GM19328 (cell line): ENCODE measurements at regions not wholly inside any gene's neighbourhood (a gene's known extent, or its start where the extent isn't known, plus 50 kb on each side); places are given as distances from the start of the nearest gene placed in this dataset.

Experiments
- ATAC-seq: cut with Tn5 transposase; IDR thresholded peaks from one replicate; pipeline ENCODE4 v1.9.1; 2021; ENCODE audit warnings: mild to moderate bottlenecking, moderate library complexity; ENCODE audit not compliant: unreplicated experiment

DNA sequence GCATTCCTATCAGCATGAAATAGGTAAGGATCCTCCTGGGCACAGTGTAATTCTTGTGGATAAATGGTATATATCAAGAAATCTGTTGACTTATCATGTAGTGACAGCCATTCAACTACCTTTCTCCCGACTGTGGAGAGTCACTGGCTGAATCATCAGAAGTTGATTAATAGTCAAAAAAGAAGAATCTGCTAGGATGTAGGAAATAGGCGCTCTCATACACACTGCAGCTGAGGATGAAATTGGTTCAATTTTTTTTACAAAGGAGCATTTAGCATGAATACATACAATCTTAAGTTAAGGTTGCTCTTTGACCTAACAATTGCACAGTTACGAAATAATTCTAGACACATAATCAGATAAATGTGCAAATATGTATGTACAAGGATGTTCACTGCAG is 486.8 kb downstream of the ADGRL2 start:
- ATAC-seq = no peak

GRCh38 chr1:82284213-82284612 is 483.5 kb downstream of the ADGRL2 start:
- ATAC-seq = no peak

- ATAC-seq = no peak
These were observed 478.5 kb downstream of the ADGRL2 start for GRCh38 chr1:82279241-82279640.

GRCh38 chr1:82273816-82274215 is 473.1 kb downstream of the ADGRL2 start:
- ATAC-seq = no peak

DNA sequence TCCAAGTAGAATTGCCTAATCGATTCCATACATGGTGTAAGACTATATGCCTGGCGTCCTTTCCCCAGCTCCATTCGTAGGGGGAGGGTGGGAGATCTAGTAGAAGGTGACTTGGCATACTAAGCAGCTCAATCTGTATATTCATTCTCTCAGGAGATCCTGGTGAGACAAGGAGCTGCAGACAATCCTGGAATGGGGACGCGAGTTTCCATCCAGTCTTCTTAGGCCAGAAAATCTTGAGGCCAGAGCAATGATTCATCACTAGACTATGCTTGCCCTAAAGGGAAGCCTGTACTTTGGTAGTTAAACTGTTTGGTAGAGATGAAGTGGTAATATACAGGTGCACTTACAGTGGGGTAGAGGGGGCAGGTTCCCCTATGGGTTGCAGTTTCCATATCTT is 468.7 kb downstream of the ADGRL2 start:
- no peak for ATAC-seq

DNA sequence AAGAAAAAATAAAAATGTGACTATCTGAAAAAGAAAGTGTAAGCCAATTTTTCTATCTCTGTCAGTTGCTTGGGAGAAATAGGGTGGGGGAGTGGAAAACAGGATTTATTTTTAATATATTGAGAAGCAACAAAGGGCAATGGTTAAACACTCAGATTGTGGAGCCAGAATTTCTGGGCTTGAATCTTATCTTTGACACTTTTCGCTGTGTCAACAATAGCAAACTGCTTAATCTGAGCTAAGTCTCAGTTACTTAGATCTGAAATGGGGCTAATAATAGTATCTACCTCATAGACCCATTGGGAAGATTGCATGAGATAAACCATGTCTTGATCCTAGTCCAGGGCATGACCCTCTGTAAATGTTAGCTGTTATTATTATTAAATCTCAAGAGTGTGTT is 468.1 kb downstream of the ADGRL2 start:
- ATAC-seq = no peak

GRCh38 chr1:82266351-82266750 is 465.6 kb downstream of the ADGRL2 start:
- ATAC-seq = no peak

- no peak for ATAC-seq
These were observed 464.7 kb downstream of the ADGRL2 start for GRCh38 chr1:82265436-82265835.

DNA sequence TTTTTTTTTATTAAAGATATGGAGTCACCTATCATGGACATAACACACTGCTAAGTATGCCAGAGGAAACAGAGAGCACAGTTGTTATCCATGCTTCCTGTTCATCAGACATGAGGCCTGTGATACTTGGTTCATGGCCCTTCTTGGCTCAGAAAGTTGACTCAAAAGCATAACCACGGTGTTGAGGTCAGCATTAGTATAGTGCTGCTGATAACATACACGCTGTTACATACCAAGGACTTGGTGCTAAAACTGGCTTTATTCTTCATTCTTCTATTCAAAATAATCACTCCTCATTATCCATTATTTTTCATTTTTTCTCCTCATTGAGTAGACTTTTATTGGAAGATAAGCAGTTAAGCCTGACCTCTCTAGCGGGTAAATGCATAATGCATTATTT is 464.1 kb downstream of the ADGRL2 start:
- no peak for ATAC-seq

DNA sequence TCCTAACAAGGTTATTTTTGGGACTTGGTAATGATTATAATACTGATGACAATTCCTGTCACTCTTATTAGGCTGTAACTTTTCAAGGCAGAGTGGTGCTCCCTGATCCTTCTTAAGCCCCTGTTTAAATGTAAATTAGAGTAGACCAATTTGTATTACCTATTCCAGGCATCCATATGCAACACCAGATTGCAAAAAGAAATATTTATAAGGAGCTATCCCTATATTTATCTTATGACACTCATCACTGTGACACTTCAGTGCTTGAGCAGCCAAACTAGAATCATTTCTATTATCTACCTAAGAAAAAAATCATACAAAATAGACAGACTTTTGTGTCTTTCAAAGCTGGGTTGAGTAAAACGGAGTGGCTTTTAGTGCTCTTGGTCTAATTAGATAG is 462.7 kb downstream of the ADGRL2 start:
- ATAC-seq = no peak

DNA sequence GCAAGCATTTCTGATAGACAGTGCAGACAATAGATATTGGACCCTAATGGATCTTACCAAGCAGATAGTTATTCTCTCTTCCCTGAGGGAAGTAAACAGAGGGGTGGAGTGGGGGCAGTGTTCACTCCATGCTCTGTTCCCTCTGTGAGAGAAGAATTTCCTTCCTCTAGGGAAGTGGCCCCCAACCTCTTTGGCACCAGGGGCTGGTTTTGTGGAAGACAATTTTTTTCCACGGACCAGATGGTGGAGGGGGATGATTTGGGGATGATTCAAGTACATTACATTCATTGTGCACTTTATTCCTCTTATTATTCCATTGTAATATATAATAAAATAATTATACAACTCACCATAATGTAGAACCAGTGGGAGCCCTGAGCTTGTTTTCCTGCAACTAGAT is 459.9 kb downstream of the ADGRL2 start:
- ATAC-seq = no peak

DNA sequence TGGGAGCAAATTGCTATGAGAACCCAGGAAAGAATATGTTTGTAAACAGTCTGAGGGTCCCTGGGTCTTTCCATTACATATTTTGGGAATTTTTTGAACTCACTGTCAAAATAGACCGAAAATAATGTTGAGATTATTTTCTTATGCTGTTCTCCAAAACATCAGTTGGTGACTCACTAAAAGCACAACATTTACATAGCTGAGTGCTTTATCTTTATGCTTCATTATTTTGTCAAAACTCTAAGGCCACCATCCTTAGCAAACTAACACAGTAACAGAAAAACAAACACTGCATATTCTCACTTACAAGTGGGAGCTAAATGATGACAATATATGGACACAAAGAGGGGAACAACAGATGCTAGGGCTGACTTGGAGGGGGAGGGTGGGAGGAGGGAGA is 459.3 kb downstream of the ADGRL2 start:
- no peak for ATAC-seq

DNA sequence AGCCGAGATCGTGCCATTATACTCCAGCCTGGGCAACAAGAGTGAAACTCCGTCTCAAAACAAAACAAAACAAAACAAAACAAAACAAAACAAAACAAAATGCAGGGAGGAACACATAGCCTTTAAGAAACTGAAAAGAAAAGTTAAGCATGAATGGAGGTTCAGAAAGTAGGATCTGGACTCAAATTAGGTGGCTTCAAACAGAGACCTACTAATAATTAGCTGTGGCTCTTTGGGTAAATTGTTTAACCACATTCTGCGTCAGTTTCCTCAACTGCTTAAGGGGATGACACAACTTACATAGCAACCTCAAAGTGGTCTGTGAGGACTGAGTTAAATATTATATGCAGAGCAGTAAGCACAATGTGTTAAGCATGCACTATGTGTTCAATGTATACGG is 458.2 kb downstream of the ADGRL2 start:
- ATAC-seq = no peak

GRCh38 chr1:82246050-82246449 is 445.3 kb downstream of the ADGRL2 start:
- no peak for ATAC-seq

DNA sequence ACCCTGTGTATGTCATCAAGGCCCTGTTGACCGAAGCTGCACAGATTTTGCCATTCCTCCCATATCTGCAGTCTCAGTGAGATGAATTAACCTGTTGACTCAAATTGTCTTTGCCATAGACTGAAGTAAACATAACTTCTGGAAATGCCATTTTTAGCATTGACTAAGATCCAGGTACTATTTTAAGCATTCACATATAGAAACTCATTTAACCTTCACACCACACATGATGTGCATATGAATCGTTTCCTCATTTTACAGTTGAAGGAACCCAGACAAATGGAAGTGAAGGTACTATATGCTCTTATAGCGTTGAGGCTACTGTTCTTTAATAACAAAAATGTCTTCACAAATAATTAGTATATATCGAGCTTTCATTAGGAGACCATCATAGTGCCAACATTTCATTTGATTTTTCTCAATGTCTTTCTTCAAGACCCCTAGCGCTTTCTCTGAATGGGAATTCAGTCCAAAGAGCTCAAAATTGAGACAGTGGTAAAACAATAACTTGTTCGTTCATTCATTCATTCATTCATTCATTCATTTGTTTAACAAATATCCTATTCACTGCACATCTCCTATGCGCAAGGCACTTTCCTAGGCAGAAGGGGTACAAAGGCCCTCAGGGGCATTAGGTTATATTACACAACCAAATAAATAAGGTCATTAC is 444.7 kb downstream of the ADGRL2 start:
- no peak for ATAC-seq

DNA sequence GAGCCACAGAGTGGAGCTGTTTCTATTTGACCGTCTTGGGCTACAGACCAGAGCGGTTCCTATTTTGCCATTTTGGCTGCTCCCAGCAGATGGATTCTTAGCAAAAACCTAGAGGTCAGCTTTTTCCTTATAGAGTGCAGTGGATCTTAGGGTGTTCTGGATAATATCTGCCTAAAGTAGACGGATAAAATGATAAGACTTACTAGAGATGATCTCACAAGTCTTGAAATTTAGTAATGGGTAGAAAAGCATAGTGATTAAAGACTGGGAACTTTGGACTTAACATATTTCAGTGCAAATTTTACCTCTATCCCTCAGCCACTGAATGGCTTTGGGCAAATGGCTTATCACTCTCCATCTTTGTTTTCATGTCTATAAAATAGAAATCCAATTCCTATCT is 439.8 kb downstream of the ADGRL2 start:
- no peak for ATAC-seq

GRCh38 chr1:82230667-82231066 is 429.9 kb downstream of the ADGRL2 start:
- no peak for ATAC-seq

DNA sequence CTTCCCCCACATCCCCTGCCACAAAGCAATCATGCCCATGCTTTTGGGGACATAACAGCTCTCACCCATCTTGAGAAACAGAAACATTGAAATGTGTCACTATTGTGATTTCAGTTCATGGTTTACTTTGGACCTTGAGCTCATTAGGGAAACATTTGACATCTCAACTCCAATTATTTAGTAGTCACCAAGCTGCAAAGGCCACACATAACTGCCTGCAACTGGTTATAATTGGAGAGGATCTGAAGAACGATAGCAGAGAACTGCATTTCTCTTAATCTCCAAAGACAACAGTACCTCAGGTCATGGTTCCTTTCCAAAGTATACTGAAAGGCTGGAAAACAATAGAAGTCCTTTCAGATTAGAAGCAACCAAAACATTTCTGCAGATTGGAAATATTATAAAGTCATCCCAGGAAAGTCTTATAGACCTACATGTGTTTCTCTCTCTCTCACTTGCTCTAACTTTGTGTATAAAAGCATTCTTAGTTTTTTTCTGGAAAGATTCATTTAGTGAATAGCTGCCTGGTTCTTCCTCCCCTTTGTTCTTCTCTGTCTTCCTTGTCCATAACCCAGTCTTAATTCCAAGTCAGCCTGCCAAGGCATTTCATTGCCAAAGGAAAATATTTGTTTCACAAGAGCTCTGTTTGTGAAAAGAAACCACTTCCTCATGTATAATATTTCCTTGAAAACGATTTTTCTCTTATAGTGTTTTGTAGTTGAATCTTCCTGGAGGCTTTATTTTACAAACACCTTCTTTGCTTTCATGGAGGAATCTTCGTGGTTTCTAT is 426.8 kb downstream of the ADGRL2 start:
- no peak for ATAC-seq

- ATAC-seq = no peak
These were observed 425.4 kb downstream of the ADGRL2 start for GRCh38 chr1:82226186-82226505.

- ATAC-seq = no peak
These were observed 424.9 kb downstream of the ADGRL2 start for GRCh38 chr1:82225421-82226185.

- no peak for ATAC-seq
These were observed 422.4 kb downstream of the ADGRL2 start for GRCh38 chr1:82223091-82223490.

DNA sequence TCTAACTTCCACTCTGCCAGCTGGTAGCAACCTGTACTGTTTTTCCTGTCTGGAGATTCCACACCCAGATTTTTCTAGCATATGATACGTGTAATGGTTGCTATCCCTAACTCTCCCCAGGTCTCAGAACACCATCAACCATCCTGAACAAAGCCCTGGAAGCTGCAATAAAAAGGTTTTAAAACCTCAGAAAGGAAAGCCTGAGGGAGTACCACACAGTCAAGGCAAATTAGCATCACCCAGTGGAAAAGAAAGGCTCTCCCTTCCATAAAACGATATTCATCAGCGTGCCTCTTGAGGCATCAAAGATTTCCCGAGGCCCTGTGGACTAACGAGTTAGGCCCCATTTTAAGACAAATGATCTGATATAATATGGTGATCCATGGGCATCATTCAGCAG is 421.0 kb downstream of the ADGRL2 start:
- no peak for ATAC-seq
